Fibroblast of pulmonary artery (primary cell): ENCODE measurements at regions not wholly inside any gene's neighbourhood (a gene's known extent, or its start where the extent isn't known, plus 50 kb on each side); places are given as distances from the start of the nearest gene placed in this dataset.

ENCODE experiments used
- DNase-seq: peaks from one replicate; pipeline ENCODE4 v3.0.0-alpha.2; 2010; ENCODE audit warnings: low read depth
- H3K4me3 ChIP-seq: replicated peaks from 2 replicates; pipeline ENCODE4 v1.5.1; 2011; ENCODE audit warnings: low read depth, mild to moderate bottlenecking, control low read depth, low read length, moderate library complexity
- CTCF ChIP-seq: IDR thresholded peaks from 2 replicates; pipeline ENCODE4 v1.5.1; 2011; ENCODE audit warnings: mild to moderate bottlenecking, control low read depth, low read length, inconsistent platforms; ENCODE audit errors: missing control alignments

- no peak for TF ChIP-seq CTCF
- H3K4me3 ChIP-seq: no peak overlapping the region
- no peak for DNase-seq
These were observed 216.0 kb upstream of the KLF4 start for GRCh38 chr9:107705521-107705920.

GRCh38 chr9:107704774-107705173, 215.2 kb upstream of the KLF4 start:
- DNase-seq: no peak
- H3K4me3 ChIP-seq: no peak overlapping the region
- TF ChIP-seq CTCF: no peak

GRCh38 chr9:107703651-107704050, 214.1 kb upstream of the KLF4 start:
- DNase-seq: no peak
- no peak for TF ChIP-seq CTCF
- H3K4me3 ChIP-seq: no peak overlapping the region

GRCh38 chr9:107700847-107701246, 211.3 kb upstream of the KLF4 start:
- TF ChIP-seq CTCF: no peak
- no peak overlapping the region for H3K4me3 ChIP-seq
- no peak for DNase-seq

- H3K4me3 ChIP-seq: no peak overlapping the region
- TF ChIP-seq CTCF: no peak
- DNase-seq: no peak
These were observed 209.7 kb upstream of the KLF4 start for GRCh38 chr9:107699231-107699630.

- no peak for DNase-seq
- TF ChIP-seq CTCF: no peak
- no peak overlapping the region for H3K4me3 ChIP-seq
These were observed 209.2 kb upstream of the KLF4 start for GRCh38 chr9:107698779-107699178.

- no peak for TF ChIP-seq CTCF
- no peak for DNase-seq
- no peak overlapping the region for H3K4me3 ChIP-seq
These were observed 206.7 kb upstream of the KLF4 start for GRCh38 chr9:107696302-107696701.
